Activated CD4-positive, alpha-beta T cell treated with anti-CD3 and anti-CD28 coated beads for 24 hours (primary cell): ENCODE measurements at regions not wholly inside any gene's neighbourhood (a gene's known extent, or its start where the extent isn't known, plus 50 kb on each side); places are given as distances from the start of the nearest gene placed in this dataset.
A peak's percentile ranks its signal among the peaks of the same experiment; 100 is the strongest.

ENCODE experiments used
- DNase-seq, 2 donors: peaks; one replicate each; pipeline ENCODE4 v3.0.0-alpha.2; 2020; ENCODE audit warnings: low read depth in 2 of 2

DNA sequence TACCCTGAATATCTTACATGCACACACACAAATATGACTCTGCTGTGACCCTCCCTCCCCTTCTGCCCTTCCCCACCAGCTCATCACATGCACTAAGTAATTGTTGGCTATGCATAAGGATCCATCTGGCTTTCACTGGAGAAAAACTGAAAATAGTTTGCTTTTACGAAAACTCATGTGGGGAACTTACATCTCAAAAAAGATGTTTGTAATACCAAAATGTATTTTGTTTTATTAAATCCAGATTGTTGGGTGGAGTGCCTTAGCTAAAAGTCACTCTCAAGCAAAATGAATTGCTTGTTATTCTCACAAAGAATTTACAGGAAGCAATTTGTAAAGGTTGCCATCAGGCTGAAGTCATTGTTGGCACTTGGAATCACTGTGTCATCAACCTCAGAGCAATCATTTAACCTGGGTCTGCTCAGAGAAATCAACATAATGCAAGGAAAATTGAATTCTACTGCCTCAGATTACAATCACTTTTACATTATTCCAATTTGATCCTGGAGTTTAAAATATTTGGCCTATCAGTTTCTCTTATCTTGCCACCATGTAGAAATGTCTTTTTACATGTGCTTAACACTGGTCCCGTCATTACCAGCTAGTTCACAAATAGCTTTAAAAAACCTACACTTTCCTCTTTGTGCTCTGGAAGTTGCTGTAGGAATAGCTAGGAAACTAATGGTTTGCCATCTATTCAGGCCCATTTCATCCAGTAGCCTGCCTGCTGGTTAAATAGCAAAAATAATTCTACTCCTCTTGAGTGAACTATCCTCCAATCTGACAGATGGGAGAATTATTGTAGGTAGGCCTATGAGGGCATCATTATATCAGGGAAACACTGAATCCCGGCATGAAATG lies 90.3 kb upstream of the TMEM17 start:
- DNase-seq, result no peak

DNA sequence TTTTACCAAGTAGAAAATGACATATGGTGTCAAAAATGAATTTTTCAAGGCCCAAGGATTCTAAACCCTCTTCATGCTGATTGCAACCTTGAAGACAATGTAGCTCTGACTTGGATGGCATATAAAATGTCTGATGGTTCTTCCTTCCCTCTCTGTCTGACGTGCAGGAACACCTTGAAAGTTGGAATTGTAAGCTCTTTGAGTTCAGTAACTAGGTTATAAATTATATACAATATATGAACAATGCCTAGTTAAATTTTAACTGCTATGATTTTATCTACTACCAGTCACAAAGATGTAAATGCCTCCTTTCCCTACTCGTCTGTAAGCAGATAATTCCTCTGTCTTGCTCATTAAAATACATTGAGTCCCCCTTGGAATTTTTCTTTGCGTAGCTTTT lies 89.5 kb upstream of the TMEM17 start:
- DNase-seq, result no peak

GRCh38 chr2:62593825-62594224 lies 87.8 kb upstream of the TMEM17 start:
- no peak for DNase-seq

DNA sequence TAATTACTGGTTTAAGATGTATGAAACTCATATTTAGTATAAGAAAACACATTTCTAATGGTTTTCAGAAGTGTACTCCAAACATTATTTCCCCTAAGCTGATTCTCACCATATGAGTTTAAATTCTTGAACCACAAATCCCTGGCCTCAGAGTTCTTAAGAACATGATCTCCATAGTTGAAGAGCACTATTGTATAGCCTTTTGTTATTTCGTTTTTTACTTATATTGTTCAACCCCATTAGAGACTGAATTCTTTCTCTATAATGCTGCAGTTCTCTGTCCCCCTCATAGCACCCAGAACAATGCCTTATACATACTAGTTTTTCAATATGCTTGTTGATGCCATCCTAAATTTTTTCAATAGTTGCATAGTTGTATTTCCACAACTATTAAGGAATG lies 85.5 kb upstream of the TMEM17 start:
- no peak for DNase-seq

DNA sequence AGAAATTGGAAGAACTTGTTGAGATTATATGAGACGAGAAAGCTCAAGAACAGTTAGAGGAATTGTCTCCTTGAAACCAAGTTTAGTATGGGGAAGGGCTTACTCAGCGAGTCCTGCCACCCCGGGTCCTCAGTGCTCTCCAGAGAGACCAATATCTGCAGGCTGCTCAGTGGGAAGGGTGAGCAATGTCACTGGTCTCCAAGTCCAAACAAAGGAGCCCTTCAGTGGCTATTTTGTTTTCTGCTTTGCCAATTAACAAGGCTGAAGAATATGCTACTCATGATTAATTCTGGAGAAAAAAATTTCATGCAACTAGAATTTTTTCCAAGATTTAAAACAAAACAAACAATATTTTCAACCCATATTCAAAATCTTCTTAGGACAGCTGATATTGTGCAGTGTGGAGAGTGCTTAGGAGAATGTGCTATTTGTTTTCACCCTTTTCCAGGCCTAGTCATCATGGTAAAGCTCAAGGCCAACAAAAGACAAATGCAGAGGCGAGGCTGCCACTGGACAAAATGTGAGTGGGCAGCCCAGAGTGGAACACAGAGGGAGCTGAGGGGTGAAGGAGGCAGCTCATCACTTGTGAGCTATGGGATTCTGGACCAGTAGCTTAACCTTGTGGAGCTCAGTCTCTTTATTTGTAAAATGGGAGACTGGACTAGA lies 83.8 kb upstream of the TMEM17 start:
- no peak for DNase-seq

GRCh38 chr2:62587592-62587991 lies 81.6 kb upstream of the TMEM17 start:
- DNase-seq, result no peak

GRCh38 chr2:62586981-62587380 lies 81.0 kb upstream of the TMEM17 start:
- no peak for DNase-seq

GRCh38 chr2:62578803-62579640 lies 73.0 kb upstream of the TMEM17 start:
- DNase-seq, result no peak

DNA sequence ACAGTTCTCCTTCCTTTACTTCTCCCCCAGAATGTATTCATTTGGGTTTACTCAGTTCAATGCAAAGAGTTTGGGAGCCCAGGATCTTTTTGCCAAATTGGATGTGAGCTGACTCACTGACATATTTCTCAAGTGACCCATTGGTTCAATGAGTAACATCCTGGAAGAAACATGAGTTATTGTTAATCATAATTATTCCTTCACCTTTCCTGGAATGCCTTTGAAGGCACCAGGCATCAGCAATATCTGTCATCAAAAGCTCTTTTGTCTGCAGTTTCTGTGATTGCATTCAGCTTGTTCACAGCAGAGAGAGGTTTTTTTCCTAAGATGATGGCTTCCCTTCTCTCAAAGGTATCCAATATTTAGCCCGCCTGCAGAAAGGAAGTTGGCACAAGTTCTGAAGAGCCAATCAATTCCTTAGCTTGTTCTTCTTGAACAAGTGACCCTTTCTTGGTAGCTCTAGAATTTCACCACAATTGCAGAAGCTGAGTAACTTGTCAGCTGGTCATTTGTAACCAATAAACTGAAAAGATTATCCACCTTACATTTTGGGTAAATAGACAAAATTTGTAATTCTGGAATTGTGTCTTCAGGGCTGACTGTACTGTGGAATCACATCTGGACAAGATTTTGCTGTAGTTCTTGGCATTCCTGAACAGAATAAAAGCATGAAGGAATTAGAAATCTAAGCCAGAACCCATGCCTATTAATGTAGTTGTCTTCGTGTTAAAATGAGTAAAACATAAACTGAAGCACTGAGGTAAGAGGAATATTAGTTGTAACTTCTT lies 72.2 kb upstream of the TMEM17 start:
- DNase-seq, result no peak

GRCh38 chr2:62576276-62576939 lies 70.4 kb upstream of the TMEM17 start:
- no peak for DNase-seq

- no peak for DNase-seq
Observed at GRCh38 chr2:62573936-62574335, 67.9 kb upstream of the TMEM17 start.

DNA sequence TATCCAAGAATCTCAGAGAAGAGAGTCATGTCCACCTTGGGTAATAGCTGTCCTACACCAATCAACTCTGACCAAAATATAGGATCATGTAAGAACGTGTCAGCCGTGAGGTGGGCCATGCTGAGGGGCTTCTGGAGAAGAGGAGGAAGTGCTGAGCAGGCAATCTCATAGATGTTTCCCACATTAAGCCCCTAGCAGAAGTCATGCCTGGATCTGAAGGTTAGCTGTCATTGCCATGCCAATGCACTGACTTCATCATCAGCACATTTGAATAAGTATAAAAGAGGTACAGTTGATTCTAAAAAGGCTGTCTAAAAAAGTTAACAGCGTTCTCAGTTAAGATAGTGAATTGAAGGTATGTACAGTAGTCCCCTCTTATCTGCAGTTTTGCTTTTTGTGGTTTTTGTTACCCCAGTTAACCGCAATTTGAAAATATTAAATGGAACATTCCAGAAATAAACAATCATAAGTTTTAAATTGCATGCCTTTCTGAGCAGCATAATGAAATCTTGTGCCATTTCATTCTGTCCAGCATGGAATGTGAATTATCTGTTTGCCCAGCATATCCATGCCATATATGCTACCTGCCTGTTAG lies 67.2 kb upstream of the TMEM17 start:
- DNase-seq, result no peak

- peak in 1 of 2 donors; percentile 1 for DNase-seq
Observed at GRCh38 chr2:62570861-62571698, 65.1 kb upstream of the TMEM17 start.

GRCh38 chr2:62569907-62570841 lies 64.2 kb upstream of the TMEM17 start:
- no peak for DNase-seq

DNA sequence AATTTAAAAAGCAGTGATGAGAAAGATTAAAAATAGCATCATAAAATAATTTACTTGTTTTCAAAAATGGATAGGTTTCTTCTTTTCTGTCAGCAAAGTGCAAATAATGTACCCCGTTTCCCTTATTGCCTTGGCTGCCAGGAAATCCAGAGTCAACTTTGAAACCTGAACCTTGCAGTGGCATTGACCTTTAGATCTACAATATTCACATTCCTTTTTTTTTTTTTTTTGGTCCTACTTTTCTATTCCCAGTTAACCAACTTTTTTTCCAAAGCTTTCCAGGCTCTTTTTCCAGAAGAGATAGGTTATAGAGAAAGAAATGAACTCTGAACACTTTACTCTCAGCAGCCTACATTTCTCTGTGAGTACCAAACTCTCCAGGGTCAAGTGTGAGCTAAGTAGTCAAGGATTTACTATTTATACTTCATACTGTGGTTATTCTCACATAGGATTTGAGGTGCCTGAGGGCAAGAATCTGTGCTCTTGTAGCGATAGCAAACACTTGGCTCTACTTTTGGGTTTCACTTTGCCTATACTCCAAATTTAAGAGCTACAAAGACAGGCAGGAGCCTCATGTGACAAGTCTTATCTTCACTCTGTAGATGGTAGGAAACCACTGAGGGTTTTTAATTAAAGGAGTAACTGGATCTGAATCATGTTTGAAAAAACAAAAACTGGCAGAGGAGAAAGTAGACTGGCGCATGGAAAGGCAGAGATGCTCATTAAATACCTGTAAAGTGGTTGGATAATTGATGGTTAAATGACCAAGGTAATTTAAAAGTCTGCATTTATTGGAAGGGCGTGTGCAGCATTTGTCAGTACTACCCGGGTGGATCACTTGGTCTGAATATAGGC lies 63.2 kb upstream of the TMEM17 start:
- no peak for DNase-seq

- no peak for DNase-seq
Observed at GRCh38 chr2:62568074-62568473, 62.1 kb upstream of the TMEM17 start.

DNA sequence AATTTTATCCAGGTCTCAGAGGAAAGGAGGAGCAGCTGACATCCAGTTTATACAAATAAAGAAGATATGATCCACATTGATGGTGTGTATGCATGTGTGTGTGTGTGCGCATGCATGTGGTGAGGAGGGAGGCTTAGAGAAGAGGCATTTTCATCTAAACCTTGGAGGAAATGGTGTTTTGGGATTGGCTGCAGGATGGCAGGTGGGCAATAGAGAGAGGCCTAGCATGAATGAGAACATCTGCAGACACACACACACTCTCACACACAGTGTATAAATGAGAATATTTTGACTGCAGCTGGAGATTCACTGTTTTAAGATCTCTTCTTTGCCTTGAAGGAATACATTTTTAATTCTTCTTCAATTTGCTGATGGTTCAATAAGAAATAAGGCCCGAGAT lies 61.7 kb upstream of the TMEM17 start:
- DNase-seq, result no peak

- DNase-seq, result no peak
Observed at GRCh38 chr2:62566847-62567246, 60.9 kb upstream of the TMEM17 start.
